Inferior parietal cortex (tissue), 1 donor: ENCODE measurements at regions not wholly inside any gene's neighbourhood (a gene's known extent, or its start where the extent isn't known, plus 50 kb on each side); places are given as distances from the start of the nearest gene placed in this dataset.
"Not testable (repeated sequence)": the region's sequence is repeated elsewhere in the genome, so short reads cannot be mapped to it uniquely, and the experiment has no call there.

ENCODE experiments used
- DNase-seq: peaks from one replicate; pipeline ENCODE4 v3.0.0-alpha.2; 2016; ENCODE audit errors: extremely low spot score

DNA sequence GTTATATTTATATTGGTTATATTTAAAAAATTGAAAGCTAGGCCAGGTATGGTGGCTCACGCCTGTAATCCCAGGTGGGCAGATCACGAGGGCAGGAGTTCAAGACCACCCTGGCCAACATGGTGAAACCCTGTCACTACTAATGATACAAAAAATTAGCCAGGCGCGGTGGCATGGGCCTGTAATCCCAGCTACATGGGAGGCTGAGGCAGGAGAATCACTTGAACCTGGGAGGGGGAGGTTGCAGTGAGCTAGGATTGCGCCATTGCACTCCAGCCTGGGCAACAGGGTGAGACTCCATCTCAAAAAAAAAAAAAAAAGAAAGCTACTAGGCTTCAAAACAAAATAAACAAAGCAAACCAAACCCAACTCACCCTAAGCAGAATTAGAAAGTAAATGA is 109.0 kb upstream of the SERPINE2 start:
- DNase-seq = not testable (repeated sequence)

DNA sequence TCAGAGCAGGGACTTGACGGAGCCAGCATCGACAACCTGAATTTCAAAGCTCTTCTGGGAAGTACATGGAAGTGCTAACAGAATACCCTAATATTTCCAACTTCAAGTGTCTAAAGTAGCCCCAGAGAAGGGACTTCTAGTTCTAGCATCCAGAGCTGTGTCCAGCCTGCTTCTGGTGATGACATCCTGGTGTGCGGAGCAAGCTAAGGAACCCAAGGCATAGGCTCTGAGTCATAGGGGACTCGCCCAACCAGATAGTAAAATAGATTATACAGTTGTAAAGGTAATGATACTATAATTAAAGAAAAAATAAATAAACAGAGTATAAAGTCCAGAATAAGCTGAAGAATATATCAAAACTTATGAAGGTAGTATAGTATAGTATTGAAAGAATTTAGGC is 108.1 kb upstream of the SERPINE2 start:
- no peak for DNase-seq

DNA sequence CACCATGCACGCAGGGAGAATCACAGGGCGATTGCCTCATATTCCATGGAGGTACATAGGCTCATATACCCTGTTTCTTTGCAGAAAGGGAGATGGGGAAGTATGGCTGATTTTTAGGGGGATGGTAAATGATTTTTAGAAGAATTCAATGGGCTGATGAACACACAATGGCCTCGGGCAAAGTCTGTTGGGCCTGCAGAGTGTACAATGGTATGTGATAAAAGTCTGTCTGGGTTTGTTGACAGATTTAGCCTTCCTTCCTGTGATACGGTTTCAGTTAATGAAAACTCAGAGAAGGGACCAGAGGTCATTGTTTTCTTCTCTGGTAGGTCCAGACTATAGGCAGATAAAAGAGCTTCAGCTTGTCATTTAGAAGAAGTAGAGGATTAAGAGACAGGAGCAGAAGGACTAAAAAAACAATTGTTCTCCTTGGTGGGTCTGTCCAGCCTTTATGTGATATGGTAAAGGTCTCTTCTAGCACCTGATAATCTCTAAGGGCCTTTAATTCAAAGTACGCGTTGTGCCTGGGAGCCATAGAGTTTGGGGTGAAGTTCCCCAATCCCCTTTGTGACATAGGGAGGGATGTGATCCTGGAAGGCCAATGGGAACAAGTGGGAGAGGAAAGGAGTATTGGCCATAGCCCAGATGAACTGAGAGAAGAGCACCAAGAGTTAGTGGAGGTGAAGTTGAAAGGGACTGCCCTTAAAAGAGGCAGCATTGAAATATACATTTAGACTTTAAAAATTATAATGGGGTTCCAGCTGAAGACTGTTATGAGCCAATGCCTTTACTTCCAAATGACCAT is 107.5 kb upstream of the SERPINE2 start:
- DNase-seq = no peak

DNA sequence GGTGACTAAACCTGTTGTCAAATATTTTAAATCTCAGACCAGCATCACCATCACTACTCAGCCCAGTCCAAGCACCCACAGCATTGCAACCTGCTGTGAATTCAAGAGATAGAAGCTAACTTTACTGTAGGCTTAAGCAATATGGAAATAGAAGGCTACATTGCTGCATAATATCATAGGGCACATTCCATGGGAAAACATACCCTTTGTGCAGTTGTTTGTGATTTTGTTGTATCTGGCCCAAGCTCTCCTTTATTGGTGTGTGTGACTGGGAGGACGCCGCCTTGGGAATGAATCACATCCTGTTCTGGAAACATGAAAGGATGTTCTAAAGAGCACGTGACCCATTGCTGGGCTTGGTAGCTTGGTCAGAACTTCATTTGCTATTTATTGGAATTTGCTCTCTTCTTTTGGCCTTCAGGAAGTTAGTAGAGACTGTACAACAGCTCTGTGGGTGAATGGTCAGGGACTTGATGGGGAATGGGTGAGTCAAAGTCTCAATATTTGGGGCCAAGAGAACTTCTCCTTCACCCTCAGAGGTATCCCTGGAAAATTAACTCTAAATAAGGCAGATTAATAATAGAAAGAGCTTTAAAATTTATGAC is 106.8 kb upstream of the SERPINE2 start:
- DNase-seq = no peak

DNA sequence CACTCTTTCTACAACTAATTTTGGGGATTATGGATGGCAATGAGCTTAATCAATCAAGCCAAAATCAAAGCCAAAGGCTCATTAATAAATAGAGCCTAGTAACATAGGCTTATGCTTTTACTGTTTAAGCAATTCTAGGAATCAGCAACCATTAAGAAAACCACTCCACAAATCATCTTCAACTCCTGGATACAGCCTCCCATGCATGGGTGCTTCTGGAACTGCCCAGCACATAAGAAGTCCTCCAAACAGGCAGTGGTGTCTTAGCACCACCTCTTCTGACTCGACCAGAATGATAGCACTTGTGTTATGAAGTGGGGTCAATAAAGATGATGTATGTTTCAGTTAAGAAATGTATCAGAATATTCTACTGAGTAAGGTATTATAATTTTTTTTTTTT is 104.4 kb upstream of the SERPINE2 start:
- DNase-seq = no peak

DNA sequence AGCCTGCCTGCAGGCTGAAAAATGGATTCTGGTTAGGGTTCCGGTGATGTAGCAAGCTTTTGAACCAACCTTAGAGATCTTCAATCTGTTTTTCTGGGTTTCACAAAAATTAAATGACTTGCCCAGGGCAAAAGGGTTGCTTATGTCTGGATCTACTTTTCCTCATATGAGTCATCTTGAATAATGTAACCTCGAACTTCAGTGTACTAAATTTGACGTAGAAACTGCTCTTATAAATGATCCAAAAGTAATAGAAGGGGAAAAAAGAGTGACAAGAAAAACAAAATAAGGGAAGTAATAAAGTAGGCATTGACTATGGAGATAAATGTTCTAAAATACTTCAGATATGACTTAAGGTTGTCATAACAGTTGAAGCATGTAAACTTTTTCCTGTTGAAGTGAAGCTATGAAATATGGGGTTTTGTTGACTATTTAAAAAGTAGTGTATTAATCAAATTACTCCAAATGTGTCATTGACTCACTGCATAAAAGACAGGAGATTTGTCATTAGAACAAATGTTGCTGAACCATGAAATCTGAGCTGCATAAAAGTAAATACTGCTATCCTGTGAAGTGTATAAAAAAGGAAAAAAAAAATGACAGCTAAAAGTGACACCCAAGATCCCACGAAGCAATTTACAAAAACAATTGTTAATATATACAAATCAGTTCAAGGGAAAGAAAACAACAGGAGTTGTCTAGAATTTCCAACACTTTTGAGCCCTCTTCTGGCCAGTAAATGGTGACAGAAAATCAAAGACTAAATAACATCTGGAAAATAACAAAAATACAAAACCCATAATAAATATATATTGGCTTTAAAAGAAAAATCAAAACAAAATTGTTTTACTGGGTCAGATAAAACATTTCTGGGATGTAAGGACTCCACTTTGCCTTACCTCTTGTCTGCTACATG is 103.6 kb upstream of the SERPINE2 start:
- no peak for DNase-seq

DNA sequence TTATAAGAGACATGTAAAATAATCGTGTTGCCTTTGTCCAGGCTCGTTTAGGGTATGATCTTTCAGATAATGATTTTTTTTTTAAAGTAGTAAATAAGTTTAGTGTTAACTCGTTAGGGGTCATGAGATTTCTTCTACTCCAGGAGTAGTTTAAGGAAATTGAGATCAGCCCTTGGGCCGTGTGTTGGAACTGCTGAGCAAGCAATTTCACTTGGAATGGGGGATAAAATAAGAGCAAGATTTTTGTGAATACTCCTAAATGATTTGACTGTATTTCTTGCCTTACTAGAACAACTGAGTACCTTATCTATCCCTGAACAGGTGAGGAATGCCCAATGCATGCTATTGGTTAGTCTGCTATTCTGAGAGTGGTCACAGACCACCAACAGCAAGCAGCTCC is 102.2 kb upstream of the SERPINE2 start:
- DNase-seq = no peak

DNA sequence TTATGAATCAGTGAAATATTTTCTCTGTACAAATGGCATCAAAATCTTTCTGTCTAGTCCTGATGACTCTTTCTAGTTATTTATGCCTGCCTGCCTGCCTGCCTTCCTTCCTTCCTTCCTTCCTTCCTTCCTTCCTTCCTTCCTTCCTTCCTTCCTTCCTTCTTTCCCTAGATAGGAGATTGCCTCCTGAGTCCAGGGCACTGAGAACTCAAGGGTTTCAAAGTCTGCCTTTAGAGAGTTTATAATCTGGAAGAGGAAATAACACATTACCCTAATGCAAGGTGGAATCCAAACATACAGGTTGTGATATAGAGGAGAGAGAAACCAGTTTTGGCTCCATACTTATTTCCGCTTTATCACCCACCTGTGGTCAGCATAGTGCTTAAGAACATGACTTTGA is 98.1 kb upstream of the SERPINE2 start:
- DNase-seq = no peak

DNA sequence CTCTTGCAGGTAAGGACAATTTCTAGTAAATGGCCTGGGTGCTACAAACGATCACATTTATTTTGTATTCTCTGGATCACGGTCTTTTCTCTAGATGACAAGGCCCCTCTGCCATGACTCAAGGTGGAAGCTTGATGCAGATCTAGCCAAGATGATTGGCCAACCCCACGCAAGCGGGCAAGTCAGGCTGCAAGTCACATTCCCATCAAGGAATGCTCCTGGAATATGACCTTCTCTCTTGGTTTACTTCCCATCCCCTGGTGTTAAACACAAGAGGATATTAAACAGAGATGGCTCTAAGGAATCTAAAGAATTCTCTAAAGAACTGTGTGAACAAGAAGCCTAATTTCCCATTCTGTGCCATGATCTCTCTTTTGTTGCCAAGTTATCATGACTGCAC is 97.3 kb upstream of the SERPINE2 start:
- DNase-seq = no peak

DNA sequence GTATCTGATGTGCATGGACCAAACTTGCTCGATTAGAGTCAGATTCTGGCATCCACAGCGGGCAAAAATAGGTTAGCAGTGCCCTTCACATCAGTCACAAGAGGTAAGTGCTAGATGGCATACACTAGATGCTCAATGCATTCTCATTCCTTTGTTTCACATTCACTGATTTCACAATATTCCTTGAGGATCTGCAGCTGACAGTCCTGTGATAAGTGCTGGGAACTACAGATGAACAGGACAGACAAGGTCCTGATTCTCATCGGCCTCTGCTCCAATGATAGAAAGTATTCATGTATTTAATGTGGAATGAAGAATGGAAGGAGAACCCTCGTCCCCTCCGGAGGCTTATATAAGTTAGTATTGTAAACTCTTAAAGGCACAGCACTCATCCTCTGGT is 96.8 kb upstream of the SERPINE2 start:
- DNase-seq = no peak

DNA sequence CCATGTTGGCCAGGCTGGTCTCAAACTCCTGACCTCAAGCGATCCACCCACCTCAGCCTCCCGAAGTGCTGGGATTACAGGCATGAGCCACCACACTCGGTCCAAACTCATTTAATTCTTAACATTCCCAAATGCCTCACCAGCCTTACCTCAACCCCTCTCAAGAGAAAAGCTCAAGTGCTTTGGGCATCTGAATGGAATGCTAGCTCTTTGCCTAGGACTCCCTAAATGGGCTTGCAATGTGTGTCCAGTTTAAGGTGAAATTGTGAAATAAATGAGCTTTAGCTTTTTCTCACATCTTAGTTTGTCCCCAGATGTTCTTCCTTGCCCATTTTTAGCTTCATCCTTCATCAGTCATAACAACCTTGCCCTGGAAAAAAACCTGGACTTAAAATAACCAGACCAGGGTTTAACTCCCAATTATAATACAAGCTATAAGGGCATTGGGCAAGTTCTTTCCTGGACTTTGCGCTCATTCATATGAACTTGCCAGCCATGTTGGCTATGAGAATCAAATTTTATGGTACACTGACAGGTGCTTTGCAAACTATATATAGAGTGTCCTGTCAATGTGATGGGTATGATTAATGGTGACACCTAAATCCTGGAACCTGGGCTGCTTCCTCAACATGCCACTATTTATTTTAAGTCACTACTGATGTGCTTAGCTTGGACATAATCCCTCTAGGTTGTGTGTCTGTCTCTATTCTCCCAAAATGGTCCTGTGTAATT is 95.1 kb upstream of the SERPINE2 start:
- no peak for DNase-seq

DNA sequence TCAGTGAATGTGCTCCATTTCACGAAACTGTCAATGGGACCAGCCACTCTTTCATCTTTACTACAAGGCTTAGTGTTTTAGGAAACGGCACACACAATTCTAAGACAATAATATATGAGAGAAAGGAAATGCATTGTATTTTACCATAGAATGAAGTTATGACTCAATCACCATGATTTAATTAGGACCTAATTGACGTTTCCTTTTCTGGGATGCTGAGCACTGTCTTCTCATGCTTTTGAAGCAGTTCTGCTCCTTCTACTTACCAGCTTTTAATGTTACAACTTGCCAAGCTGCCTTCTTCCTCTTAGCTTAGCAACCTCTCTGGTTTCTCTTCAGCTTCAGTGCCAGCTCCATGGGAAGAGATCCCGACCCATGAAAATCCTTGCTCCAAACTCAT is 94.3 kb upstream of the SERPINE2 start:
- no peak for DNase-seq

DNA sequence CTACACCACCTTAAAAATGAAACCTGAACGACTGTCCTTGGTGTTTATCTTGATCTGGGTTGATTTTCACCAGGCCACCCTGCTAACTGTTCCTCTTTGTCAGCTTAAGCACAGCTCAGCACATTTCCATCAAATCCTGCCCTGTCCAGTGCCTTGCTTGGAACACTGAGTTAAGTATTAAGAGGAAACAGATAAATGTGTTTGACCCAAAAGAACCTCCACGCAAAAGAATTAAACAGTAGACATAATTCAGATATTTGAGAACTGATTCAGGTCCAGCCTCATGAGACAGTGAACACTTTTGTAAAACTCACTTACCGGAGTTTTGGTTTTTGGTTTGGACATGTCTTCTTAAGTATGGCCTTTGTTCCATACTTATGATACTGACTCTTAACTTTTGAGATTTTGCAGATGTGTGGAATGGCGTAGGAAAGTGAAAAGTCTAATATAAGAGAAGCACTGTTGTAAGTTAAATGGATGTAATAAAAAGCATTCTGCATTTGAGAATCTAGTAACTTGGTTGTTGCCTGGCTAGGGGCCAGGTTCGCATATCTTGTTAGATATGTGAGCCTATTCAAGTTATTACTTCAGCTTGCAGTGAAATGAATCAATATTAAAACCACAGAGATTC is 88.9 kb upstream of the SERPINE2 start:
- DNase-seq = no peak

DNA sequence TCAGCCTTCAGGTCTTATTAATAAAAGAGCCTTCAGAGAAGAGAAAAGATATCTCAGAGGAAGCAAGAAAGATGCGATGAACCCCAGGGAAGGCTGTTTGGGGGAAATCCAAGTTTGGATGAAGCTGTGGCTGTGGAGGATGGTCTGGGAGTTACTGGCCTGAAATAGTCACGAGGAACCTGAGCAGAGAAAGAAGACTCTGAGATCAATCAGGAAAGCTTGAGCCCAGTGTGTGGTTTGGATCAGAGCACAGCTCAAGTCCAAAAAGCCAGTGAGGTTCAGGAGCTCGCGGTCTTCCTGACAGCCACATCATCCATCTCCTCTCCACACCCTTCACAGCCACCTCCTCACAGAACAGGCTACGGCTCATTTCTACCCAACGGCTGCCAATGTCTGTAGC is 87.4 kb upstream of the SERPINE2 start:
- DNase-seq = no peak

DNA sequence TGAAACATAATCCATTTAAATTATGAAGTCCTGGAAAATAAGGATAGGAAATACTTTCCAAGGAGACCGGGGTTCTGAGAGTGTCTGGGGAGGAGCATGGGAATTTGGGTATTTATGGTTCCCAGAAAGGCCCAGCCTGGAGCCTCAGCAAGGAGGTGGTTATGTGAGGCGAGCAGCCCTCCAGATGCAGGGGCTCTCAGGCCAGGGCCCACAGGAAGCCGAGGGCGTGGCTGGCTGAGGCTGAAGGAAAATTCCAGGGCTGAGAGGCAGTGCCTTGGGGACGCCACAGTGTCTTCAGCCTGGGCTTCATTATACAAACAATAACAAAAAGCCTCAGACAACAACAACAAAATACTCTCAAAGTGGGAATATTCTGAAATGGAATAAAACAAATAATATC is 86.9 kb upstream of the SERPINE2 start:
- DNase-seq = no peak

DNA sequence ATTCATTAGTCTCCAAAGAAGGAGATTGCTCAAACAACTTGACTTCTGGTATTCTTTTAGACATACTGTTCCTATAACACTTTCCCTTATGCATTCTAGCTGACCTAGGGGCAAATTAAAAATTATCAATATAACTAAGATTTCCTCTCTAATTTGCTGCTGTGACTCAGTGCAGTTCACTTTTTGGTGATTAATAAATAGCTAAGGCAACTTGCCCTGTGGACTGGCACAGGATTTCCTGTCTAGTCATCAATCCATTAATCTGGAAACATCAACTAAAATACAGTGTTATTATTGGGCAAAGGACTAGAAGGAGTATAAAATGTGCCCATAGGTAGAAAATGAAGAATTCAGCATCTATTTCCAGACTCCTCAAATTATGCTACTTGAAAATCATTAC is 83.5 kb upstream of the SERPINE2 start:
- no peak for DNase-seq

DNA sequence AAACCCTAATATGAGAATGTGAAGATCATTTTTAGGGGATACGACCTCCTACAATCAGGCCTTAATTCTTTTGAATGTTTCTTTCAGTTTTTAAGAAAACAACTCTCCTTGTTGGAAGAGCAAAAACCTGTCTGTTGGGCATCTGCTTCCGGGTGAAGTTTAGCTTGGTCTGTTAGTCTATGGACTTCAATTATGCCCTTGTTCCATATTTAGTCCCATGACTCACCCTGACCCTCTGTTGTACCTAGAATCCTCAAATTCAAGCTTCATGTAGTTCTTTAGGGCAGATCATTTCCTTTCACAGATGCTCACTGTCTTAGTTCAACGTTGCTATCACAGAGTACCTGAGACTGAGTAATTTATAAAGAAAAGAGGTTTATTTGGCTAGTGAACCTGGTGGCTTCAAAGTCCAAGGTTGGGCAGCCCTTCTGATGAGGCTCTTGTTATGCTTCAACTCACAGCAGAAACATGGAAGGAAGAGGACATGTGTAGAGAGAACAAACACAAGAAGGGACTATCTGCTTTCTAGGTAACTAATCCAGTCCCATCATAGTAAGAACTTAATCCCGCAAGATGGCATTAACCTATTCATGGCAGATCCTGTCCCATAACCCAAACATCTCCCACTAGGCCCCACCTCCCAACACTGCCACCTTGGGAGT is 82.5 kb upstream of the SERPINE2 start:
- DNase-seq = no peak

DNA sequence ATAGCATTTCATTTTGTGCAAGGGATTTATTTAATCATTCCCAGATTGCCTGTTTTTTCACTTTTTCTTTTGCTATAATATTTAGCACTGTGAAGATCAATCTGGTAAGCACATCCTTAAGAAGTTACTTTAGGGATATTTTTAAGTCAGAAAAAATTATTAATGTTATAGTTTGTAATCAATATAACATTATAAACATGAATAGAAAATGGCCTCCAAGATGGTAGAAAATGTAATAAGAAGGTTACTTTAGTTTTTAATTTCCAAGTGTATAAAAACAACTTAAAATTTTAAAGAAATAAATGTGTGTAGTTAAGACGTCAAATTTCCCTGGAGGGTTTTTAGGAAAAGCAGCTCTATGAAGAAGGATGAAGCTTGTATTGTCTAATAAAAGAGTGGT is 81.9 kb upstream of the SERPINE2 start:
- no peak for DNase-seq

DNA sequence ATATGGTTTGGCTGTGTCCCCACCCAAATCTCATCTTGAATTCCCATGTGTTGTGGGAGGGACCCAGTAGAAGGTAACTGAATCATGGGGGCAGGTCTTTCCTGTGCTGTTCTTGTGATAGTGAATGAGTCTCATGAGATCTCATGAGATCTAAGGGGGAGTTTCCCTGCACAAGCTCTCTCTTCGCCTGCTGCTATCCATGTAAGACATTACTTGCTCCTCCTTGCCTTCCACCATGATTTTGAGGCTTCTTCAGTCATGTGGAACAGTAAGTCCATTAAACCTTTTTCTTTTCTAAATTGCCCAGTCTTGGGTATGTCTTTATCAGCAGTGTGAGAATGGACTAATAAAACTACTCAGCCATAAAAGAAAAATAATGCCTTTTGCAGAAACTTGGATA is 80.8 kb upstream of the SERPINE2 start:
- not testable (repeated sequence) for DNase-seq

DNA sequence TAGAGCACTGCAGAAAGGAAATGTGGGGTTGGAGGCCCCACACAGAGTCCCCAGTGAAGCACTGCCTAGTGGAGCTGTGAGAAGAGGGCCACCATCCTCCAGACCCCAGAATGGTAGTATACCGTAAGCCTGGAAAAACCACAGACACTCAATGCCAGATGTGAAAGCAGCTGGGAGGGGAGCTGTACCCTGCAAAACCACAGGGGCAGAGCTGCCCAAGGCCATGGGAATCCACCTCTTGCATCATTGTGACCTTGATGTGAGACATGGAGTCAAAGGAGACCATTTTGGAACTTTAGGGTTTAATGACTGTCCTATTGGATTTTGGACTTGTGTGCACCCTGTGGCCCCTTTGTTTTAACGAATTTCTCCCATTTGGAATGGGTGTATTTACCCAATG is 75.3 kb upstream of the SERPINE2 start:
- no peak for DNase-seq

DNA sequence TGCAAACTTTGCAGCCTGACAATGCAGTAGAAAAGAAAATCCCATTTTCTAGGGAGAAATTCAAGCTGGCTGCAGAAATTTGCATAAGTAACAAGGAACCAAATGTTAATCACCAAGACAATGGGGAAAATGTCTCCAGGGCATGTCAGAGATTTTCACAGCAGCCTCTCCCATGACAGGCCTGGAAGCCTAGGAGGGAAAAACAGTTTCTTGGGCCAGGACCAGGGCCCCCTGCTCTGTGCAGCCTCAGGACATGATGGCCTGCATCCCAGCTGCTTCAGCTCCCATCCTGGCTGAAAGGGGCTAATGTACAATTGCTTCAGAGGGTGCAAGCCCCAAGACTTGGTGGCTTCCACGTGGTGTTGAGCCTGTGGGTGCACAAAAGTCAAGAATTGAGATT is 74.8 kb upstream of the SERPINE2 start:
- DNase-seq = not testable (repeated sequence)
